ENCODE measurements at regions not wholly inside any gene's neighbourhood (a gene's known extent, or its start where the extent isn't known, plus 50 kb on each side); places are given as distances from the start of the nearest gene placed in this dataset.
"Not testable (repeated sequence)": the region's sequence is repeated elsewhere in the genome, so short reads cannot be mapped to it uniquely, and the experiment has no call there.

DNA sequence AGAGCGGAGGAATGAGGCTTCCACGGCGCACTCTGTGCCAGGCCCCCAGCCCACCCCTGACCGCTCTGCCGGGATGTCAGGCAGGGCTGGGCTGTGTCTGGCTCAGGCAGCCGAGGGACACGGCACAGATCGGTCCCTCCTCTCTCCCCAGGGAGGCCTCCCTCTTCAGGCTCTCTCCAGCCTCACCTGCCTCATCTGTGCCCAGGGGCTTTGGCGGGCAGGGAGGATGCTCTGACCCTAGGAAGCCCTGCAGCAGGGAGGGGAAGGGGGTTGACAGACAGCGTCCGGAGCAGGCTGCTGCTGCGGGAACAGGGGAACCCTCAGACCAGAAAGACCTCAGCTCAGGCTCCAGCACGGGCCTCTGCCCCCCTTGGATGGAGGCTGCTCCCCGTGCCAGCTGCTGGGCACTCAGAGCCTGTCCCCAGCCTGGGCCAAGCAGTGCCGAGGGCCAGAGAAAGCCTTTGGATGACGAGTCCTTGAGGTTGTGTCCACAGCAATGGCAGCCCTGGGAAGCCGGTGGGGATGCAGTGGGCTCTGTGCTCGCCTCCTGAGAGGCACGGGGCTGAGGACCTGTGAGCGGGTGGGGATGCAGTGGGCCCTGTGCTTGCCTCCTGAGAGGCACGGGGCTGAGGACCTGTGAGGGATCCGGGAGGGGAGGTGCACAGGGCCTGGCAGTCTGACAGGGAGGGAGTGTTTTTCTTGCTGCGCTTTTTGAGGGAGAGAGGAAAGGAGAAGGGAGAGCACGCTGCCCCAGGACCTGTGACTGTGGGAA lies 66.9 kb downstream of the FOXL3 start:
- DNase-seq (ENCODE audit: low read depth): no peak

DNA sequence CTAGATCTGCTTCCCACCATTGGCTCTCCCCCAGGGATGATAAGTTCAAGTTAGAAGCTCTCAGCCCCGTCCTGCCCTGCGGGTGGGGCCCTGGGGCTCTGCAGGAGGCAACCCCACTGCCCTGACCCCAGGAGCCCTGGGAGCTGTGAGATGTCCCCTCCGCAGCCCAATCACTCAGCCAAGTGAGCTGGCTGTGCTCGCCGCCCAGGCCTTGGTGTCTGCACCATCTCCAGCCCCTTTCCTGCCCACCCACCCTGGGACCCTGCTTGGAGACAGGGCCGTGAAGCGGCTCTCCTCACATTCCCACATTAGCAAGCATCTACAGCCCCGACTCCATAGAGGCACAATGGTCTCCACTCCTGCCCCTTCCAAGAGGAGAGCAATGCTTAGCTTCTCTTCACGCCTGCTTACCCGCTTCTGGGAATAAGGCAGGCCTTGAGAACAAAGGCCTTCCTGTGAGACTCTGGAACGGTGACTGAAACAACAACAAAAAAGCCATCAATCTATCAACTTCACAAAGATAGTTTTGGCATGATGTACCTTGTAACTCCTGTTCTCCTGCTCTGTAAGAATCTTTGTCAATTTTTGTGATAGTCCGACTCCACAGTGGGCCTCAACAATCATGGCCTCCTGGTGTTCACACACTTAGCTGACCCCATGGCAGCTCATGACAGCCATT lies 67.7 kb downstream of the FOXL3 start:
- no peak for DNase-seq (ENCODE audit: low read depth)

DNA sequence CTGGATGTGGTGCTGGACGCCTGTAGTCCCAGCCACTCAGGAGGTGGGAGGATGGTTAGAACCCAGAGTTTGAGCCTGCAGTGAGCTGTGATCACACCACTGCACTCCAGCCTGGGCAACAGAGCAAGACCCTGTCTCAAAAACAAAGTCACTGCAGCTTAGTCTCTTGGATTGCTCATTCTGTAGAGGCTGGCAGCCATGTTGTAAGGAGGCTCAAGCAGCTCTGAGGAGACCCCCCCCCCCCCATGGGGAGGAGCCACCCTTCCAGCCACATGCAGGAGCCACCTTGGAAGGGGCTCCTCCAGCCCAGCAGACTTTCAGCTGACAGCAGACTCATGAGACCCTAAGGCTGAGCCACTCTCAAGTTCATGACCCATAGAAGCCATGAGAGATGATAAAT lies 68.4 kb downstream of the FOXL3 start:
- DNase-seq (ENCODE audit: low read depth): no peak

DNA sequence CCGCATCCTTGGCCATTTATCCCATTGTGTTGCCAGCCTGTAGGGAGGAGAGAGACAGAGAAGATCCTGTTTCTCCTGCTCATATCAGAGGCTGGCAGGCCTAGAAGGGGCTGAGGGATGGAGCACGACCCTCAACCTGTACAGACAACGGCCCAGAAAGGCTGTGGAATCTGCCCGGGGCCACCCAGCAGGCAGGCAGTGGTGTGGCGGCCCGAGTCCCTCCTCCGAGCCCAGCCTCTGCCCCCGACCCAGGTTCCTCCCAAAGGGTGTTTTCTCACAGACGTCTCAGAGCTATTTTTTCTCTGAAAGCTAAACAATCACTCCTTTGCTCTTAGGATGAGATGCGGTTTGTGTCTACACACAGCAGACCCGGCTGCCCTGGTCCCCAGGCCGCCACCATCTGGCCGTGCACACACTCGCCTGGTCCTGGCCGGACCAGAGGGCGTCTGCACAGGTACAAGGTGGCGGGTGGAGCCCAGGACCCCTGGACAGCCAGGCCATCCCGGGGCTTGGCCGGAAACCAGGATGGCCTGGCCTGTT lies 69.3 kb downstream of the FOXL3 start:
- DNase-seq (ENCODE audit: low read depth): no peak

DNA sequence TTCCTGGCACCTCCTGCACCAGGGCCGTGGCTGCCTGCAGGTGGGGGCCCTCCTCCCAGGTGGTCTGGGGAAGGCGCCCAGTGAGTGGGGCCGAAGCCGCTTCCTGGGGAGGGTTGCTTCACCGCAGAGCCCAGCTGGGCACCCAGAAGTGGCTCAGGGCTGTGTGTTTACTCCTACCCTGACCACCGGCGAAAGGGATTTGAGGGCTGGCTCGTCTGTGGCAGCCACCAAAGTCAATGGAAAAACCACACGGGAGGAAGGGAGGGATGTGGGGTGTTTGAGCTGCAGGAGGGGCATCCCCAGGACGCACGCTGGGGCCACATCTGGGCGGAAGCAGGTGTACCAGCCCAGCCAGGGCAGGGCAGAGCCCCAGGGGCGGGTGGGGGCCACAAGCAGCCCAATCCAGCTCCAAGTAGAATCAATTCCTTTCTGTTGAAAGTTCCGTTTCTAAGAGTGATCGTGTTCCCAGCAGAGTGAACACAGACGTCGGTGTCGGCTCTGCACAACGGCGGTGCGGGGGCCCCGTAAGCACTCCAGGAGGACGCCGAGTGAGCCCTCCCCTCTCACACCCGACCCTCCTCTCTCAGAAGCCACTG lies 69.9 kb downstream of the FOXL3 start:
- no peak for DNase-seq (ENCODE audit: low read depth)

DNA sequence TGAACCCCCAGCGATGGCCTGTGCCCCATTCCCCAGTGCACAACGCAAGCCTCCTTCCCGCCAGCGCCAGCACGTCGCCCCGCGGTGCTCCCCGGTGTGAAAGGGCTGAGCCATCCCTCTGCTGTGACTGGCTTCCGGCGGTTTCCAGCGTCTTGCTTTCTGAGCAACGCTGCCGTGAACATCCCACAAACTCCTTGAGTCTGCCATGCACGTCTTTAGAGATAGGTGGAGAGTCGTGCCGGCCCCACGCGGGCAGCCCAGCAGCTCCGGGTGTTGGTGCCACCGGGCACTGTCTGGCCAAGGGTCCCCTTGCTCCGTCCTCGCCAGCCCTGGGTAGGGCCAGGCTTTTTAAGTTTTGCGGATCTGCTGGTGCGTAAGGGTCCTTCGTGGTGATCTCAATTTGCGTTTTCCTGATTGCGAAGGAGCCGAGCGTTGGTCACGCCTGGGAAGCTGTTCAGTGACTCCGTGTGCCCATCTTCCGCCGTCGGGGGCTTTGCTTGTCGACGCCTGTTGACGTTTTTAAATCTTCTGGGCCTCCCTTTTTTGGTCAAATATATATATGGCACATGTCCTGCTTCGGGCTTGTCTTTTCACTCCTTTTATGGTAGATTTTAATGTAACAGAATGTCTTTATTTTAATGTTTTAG lies 70.6 kb downstream of the FOXL3 start:
- DNase-seq (ENCODE audit: low read depth): no peak

DNA sequence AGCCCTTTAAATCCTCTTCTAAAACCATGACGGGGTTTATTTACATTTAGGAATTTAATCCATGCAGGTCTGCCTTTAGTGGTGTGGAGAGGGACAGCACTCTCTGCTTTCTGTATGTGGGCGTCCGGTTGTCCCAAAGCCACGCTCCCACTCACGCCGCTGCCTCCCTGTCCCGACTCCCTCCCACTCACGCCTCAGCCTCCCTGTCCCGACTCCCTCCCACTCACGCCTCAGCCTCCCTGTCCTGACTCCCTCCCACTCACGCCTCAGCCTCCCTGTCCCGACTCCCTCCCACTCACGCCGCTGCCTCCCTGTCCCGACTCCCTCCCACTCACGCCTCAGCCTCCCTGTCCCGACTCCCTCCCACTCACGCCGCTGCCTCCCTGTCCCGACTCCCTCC lies 71.2 kb downstream of the FOXL3 start:
- DNase-seq (ENCODE audit: low read depth): not testable (repeated sequence)

DNA sequence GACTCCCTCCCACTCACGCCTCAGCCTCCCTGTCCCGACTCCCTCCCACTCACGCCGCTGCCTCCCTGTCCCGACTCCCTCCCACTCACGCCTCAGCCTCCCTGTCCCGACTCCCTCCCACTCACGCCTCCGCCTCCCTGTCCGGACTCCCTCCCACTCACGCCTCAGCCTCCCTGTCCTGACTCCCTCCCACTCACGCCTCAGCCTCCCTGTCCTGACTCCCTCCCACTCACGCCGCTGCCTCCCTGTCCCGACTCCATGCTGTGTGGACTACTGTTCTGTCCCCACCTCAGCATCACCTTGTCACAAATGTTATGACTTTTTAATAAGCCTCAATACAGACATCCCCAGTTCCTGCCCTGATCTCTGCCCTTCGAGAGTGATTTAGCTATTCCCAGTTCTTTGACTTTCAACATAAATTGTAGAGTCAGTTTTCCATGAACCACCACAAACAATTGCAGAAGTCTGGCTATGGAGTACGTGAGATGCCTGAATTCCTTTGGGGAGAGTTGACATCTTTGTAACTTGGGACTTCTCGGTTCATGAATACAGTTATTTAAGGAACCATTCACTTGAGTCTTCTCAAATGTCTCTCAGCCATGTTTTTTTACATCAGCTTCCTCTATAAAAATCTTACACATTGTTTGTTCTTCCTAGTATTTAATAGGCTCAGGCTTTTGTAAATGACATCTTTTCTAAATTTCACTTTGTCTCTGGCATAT lies 71.9 kb downstream of the FOXL3 start:
- DNase-seq (ENCODE audit: low read depth): no peak

DNA sequence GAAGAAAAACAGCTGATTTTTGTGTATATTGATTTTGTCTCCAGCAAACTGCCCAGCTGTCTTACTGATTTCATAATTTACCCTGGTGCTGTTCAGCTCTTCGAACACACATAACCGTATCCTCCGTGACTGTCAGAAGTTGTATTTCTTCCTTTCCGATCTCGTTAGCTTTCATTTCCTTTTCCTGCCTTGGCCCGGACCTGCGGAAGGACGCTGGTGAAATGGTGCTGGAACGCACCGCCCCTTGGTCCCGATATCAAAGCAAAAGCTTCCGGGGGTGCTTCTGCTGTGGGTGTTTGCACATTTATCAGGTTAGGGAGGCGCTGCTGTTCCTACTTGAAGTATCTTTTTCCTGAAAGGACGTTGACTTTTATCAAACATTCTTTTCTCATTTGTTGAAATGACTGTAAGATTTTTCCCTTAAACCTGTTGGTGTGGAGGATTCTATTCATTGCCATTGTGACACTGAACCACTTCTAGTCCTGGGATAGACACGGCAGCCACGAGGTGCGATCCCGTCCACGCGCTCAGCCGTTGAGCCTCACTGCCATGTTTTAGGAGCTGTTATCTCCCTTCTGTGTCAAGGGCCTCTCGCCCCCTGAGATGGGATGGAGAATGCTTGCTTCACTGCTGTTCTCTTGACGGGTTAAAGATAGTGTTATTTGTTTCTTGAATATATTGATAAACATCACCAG lies 72.6 kb downstream of the FOXL3 start:
- no peak for DNase-seq (ENCODE audit: low read depth)

DNA sequence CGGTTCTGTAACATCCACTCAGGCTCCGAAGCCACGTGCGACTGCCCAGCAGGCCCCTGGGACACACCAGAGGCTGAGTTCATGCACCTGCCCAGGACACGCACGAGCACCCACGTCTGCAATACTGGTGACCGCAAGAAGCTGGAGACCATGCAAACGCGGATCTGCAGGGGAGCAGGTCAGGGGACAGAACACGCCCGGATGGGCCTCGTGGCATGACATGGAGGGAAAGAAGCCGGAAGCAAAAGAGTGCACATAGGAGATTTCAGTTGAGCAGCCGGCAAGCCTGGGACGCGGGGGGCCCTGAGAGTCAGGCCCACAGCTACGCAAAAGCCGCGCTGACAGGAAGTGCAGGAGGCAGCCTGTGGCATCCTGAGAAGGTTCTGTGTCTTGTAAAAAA lies 73.7 kb downstream of the FOXL3 start:
- no peak for DNase-seq (ENCODE audit: low read depth)

DNA sequence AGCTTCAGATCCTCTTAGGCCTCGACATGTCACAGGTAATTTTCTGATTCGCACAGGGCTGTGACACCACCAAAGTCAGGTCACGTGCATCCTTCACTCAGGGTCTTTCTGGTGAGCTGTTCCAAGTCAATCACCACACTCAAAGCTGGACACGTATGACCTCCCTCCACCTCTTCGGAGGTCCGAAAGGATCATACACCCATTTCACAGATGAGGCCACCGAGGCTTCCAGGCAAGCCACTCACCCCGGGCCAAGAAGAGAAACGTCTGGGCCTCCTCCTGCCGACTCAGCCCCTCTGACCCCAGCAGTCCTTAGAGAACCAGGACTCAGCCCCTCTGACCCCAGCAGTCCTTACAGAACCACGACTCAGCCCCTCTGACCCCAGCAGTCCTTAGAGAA lies 74.6 kb downstream of the FOXL3 start:
- DNase-seq (ENCODE audit: low read depth): no peak

DNA sequence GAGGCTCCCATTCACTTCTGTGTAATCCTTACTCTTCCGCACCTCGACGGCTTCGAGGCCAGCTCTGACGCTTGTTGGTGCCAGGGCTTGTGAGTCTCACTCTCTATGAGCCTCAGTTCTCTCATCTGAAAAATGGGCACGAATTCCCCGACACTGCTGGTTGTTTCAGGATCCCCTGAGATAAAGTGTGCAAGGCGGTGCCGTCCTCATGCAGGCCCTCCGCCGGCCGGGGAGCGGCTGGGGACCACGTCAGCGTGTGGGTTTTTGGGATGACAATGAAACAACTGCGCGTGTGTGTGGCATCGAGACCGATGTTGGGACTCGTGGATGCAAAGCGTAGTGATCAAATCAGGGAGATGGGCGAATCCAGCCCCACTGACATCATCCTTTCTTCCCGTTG lies 75.6 kb downstream of the FOXL3 start:
- no peak for DNase-seq (ENCODE audit: low read depth)

DNA sequence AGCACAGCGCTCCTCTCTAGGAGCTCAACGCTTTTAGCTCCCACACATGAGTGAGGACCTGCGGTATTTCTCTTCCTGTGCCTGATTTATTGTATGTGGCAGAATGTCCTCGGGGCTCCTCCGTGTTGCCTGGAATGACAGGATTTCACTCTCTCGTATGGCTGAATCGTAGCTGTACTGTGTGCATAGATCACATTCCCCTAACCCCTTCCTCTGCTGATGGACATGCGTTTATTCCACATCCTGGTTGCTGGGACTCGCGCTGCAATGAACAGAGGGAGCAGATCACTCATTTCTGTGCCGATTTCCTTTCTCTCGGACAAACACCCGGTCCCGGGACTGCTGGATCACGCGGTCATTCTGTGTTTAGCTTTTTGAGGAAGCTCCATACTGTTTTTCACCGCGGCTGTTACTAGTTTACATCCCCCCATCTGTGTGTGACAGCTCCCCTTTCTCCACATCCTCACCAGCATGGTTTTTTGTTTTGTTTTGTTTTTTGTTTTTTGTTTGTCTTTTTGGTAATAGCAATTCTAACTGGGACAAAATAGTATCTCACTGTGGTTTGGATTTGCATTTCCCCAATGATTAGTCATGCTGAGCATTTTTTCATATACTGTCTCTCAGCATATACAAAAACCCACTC lies 76.3 kb downstream of the FOXL3 start:
- DNase-seq (ENCODE audit: low read depth): no peak

DNA sequence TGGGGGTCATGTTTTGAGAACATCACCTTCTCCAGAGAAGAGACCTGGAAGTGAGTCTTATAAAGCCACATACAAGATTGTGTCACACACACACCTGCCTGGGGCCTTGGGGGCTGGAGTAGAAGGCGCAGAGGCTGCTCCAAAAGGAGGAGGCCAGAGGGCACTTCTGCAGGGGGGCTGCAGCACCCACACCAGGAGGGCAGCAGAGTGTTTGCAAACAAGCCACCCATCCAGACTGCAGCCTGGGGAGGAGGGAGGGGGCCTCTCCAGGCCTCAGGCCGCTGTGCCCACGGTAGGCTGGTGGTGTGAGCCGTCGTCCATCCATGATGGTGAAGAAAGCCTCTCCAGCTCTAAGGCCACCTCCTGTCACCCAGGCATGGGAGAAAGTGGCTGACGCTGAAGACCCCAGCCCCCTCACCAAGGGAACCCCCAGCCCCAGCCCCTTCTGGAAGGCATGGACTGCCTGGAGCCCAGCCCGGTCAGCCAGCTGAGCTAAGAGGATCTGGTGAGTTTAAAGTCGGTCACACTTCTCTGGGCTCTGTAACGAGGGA lies 77.5 kb downstream of the FOXL3 start:
- DNase-seq (ENCODE audit: low read depth): no peak

DNA sequence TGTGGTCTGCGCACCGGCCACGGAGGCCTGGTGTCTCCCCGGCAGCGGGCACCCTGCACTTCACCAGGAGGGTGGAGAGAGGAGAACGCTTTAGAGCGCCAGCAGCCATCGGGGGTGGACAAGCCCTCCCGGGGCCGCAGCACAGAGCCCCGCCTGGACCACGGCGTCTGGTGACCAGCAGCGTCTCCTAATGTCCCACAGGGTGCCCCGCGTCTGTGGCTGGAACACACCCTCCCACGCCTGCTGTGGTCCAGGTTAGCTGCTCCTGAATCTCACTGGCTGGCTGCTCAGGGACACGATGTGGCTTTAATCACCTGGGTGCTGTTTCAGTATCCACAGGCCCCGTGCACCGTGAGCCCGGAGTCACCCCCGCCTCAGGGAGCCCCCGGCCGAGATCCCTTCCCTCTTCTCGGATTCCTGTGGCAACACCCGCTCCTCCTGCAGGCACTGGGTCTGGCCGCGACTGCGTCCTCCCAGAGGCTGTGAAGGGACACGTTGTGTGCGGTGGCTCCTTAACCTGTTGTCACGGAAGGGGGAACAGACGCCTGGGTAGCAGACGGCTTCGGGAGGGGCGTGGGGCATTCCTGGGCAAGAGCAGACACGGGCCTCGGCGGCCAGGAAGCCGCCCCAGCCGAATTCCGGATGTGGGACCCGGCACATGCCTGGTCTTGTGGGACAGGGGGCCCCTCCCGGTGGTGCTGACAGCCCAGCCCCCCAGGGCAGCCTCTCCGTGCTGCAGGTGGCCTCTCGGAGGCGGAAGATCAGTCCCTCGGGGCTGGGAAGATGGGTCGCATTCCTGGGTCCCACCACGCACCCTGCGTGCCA lies 78.9 kb downstream of the FOXL3 start:
- DNase-seq (ENCODE audit: low read depth): no peak

DNA sequence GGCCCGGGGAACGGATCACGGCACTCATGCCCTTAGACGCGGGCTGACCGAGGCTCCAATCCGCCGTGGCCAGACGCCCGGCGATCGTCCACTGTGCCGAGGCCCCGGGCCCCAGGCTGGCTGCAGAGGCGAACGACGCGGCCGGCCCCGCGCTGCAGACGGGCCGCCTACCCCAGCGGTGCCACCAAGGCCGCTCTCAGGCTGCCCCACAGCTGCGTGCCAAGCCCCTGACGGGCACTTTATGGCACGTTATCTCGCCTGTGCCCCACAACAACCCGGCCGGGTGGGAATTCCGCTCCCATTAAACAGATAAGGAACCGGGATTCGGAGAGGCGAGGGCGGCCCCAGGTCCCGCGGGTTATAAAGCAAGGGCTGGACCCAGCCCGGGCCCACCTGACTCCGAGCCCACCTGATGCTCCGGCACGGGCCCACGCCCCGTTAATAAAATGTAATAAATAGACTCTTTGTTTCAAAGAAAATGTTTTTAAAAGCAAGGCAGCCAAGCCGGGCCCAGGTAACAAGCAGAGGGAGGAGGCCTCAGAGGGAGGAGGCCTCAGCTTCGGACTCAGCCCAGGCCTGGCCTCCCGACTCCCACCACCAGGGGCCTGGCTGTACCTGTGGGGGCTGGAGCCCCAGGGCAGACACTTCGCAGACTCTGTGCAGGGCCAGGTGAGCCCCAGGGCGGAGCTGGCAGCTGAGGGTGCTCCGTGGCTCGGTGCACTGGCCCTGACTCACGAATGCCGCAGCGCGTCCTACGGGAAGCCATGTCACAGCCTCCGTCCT lies 79.7 kb downstream of the FOXL3 start:
- DNase-seq (ENCODE audit: low read depth): no peak

DNA sequence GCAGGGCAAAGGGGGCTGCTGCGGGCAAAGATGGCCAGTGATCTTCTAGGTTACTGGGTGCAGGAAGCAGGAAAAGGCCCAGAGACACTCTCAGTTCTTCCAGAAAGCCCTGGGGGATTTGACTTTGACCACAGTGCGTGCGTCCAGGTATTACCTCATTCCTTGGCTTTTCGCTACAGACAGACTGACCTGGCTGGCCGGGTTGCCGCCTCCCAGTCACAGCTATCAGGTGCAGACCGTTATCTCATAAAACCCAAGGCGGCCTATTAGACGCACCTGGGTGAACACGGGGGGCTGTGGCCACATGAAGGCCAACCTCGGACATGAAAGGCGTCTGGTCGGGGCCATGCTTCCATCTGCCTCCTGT lies 80.3 kb downstream of the FOXL3 start:
- DNase-seq (ENCODE audit: low read depth): no peak

DNA sequence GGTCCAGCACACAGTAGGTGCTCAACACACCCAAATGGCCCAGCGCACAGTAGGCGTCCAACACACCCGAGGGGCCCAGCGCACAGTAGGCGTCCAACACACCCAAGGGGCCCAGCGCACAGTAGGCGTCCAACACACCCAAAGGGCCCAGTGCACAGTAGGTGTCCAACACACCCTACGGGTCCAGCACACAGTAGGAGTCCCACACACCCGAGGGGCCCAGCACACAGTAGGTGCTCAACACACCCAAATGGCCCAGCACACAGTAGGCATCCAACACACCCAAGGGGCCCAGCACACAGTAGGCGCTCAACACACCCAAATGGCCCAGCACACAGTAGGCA lies 80.8 kb downstream of the FOXL3 start:
- DNase-seq (ENCODE audit: low read depth): no peak
